ENCODE measurements at regions not wholly inside any gene's neighbourhood (a gene's known extent, or its start where the extent isn't known, plus 50 kb on each side); places are given as distances from the start of the nearest gene placed in this dataset.

DNA sequence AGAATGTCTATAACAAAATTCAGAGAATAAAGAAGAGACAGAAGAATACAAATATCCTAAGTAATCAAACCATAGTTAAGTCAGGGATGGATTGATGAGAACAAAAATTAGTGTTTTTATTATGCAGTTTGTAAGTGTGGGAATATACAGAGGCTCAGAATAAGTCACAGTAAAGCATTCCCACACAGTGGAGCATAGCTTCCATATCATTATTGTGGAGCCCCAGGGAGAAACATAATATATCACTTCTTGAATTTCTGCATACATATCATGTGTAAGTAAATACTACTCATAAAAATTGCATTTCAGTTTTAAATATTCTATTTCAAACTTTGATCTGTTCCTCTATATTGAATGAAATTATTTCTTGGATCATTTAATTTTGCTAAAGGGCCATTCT, 790.4 kb downstream of the PLA2G4A start:
- DNase-seq (ENCODE audit: low read depth in 3 of 3, low spot score in 2 of 3) = no peak

DNA sequence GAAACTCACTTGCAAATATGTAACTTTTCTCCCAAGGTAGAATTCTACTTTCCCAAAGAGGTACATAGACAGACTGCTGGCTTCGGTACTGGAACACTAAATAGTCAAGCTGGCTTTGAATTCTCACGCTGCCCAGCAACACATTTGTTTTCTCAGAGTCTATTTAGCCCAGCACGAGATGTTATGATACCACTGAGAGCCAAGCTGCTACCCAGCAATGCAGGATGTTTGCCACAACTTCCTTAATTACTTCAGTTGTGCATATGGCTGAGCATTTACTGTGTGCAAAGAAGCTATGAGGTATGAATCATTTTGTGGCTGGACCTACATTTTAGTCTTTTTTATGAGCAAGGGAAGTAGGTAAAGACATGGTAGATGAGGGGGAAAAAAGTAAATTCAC, 793.2 kb downstream of the PLA2G4A start:
- DNase-seq (ENCODE audit: low read depth in 3 of 3, low spot score in 2 of 3) = no peak

DNA sequence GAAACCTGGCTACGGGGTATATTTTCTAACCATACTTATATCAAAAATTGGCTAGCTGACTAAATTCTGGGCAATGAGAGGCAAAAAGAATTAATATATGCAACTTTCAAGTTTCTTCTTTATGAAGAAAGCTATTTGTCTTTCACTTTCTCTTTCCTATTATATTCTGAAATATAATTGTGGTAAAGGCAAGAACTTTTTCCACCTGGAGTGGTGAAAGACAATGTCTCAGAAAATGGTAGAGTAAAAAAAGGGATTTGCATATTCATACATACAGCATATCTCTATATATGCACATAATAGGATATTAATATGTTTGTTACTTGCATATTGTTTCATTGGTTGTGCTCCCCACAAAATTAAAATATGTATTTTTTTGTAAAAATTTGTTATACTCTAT, 793.8 kb downstream of the PLA2G4A start:
- DNase-seq (ENCODE audit: low read depth in 3 of 3, low spot score in 2 of 3) = no peak

DNA sequence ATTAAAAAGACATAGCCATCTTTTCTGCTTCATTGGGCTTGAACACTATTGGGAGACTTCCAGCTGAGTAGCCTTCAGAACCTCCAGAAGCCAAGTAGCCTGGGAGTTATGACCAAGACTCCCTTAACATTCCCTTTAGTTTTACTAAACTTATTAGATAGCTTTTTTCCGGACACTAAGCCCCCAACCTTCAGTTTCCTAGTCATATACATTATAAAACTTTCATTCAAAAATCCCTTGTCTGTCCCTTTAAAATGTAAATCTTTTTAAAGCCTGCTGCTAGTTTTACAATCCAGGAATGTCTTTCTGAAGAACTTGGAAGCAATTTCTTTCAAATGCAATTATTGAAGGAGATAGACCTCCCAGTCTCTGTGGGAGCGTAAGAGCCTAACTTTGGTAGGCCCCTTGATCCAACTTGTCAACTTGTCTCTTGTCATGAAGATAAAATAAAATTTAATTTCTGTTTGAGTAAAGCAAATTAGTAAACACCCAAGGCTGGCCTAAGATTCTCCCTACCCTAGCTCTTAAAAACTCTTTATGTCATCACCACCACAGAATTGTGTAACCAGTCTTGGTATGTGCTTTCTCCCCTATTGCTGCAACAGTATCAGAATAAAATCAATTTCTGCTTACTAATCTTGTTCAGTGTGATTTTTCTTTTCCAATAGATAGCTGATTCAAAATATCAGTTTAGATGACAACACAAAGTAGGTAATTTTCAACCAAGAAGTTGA, 796.2 kb downstream of the PLA2G4A start:
- DNase-seq (ENCODE audit: low read depth in 3 of 3, low spot score in 2 of 3) = no peak

DNA sequence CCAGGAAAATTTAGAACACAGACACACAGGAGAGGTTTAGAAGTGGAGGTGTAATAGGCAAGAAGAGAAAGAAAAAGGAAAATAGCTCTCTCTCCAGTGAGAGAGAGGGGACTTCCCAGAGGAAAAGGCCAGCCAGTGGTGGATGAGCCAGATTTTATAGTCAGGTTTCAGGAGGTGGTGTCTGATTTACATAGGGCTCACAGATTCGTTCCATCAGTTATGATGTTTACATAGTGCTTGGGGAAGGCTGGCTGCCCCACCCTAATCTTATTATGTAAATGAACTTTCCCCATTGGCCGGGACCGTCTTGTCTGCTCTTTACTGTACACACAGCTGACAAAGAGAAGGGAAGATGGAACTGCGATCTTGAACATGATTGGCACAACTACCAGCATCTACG, 797.3 kb downstream of the PLA2G4A start:
- no peak for DNase-seq (ENCODE audit: low read depth in 3 of 3, low spot score in 2 of 3)

DNA sequence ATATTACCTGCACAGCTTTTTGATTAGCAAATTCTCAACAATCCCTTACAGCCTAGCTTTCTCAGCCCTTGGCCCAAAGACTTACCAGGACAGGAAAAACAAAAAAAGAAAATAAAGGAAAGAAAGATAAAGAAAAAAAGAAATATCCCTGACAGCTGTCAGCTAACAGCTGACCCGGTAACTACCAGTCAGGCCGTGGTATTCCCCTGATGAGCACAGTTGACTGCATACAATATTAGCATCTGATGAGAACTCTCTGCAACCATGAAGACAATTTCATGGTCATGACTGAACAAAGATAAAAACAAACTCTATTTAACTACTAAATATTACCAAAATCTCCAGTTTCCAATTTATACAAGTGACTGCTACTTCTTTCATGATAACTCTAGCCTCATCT, 798.8 kb downstream of the PLA2G4A start:
- no peak for DNase-seq (ENCODE audit: low read depth in 3 of 3, low spot score in 2 of 3)

DNA sequence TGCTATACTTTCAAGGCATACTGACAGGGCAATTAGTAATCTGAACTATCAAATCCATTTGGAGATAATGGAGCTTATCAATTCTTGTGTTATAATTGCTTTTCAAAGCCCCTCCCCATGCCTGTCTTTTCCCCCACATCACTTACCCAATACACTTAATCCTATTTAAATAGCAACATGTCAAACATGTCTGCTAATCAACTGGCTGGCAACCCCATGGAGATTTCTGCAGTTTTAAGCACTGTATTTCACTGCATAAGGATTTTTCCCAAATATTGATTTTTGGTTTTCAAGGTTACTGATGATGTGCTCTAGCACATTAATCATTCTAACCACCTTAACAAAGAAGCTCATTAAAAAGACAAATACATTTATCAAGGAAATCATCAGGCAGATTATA, 800.3 kb downstream of the PLA2G4A start:
- no peak for DNase-seq (ENCODE audit: low read depth in 3 of 3, low spot score in 2 of 3)

DNA sequence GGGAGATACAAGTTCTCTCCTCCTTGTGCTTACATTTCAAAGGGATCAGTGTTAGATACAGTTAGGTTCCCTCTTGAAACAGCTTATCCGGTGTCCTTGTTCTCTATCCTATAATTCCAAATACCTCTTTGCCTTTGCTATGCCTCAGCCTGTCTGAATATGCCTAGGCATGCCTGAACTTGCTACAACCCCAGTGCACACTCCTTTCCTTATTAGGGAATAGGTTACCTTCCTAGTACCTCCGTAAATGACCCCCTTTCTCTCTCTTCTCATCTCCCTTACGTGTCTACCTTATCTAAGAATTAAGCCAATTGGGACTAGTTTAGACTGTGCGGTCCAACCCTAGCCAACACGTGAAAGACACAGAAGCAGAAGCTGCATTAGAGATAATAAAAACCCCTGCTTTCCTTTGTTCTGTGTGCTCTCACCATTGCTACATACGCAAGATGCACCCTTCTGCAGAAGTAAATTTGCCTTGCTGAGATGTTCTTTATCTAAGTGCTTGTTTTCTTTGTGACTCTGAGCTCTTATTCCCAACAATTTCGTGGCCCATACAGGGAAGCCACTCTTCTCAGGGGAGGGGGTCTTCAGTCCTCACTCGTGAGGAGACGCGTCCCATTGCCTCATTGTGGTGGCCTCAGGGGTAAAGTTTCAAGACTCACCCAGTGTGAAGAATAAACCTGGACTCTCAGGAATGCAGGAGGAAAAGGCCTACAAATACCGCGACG, 802.1 kb downstream of the PLA2G4A start:
- DNase-seq (ENCODE audit: low read depth in 3 of 3, low spot score in 2 of 3) = no peak

DNA sequence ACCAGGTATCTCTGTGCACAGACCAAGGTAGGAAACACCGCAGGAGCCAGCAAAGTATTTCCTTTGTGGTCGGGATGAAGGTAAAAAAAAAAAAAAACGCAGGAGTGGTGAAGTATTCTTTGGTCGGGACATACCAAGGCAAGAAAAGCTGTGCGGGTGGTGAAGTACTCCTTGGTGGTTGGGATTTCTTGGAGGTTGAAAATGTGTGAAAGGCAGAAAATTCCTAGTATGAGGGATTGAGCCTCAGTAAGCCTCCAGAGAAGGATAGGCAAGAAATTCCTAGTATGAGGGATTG, 802.6 kb downstream of the PLA2G4A start:
- DNase-seq (ENCODE audit: low read depth in 3 of 3, low spot score in 2 of 3) = no peak

DNA sequence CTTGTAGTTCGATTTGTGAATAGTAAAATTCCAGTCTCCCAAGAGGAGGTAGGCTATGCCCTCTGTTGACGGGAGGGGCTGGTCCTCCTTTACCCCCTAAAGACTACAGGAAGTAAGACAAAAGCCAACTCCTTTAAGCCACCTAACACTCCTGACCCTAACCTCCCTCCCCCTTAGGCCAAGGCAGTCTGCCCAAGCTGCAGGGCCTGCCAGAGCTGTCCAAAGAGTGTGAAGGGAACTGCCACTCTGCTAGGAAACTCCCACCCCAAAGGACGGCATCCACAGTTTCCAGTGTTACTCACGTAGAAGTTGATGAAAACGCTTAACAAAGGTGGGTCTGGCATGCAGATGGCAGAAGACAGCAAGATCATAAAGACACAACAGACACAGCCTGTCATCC, 803.2 kb downstream of the PLA2G4A start:
- no peak for DNase-seq (ENCODE audit: low read depth in 3 of 3, low spot score in 2 of 3)

DNA sequence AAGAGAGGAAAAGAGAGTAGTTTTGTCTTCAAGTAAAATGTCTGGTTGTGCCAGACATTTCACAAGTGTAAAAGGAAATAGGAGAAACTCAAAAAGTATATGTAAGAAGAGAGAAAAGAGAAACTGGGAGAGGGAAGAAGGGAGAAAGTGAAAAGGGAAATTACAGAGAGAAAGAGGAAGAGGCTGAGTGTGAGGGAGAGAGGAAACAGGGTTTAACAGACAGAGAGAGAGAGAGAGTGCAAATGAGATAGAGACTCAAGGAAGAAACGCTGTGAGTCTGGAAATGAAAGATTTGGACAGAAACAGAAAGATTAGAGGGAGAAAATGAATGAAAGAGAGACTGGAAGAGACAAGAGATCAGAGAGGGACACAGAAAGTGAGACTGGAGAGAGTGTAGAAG, 806.2 kb downstream of the PLA2G4A start:
- DNase-seq (ENCODE audit: low read depth in 3 of 3, low spot score in 2 of 3) = no peak

DNA sequence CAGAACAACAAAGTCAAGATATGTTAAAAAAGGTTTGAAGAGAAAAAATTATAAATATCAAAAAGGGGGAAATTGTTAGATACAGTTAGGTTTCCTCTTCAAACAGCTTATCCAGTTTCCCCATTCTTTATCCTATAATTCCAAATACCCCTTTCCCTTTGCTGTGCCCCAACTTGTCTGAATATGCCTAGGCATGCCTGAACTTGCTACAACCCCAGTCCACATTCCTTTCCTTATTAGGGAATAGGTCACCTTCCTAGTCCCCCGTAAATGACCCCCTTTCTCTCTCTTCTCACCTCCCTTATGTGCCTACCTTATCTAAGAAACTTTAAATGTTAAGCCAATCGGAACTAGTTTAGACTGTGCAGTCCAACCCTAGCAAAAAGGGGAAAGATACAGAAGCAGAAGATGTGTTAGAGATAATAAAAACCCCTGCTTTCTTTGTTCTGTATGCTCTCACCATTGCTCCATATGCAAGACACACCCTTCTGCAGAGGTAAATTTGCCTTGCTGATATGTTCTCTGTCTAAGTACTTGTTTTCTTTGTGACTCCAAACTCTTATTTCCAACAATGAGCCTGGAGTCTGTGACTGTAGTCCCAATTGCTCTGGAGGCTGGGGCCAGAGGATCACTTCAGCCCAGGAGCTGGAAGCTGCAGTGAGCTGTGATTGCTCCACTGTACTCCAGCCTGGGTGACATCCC, 810.1 kb downstream of the PLA2G4A start:
- no peak for DNase-seq (ENCODE audit: low read depth in 3 of 3, low spot score in 2 of 3)

DNA sequence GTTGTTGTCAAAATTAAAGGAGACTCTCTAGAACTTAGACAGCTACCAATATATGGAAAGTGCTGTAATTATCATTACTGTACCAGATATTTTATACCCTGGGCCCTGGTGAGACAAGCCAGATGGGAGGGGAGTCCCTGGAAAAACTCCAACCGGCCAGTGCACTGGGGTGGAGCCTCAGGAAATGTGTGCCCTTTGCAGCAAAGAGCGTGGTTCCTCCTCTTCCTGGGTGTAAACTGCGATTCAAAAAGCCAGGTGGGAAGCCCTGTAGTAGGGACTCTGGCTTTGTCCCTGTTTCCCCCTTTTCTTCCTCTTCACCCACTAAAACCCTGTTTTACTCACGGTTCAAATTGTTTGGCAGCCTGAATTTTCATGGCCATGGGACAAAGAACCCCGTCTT, 812.3 kb downstream of the PLA2G4A start:
- no peak for DNase-seq (ENCODE audit: low read depth in 3 of 3, low spot score in 2 of 3)

DNA sequence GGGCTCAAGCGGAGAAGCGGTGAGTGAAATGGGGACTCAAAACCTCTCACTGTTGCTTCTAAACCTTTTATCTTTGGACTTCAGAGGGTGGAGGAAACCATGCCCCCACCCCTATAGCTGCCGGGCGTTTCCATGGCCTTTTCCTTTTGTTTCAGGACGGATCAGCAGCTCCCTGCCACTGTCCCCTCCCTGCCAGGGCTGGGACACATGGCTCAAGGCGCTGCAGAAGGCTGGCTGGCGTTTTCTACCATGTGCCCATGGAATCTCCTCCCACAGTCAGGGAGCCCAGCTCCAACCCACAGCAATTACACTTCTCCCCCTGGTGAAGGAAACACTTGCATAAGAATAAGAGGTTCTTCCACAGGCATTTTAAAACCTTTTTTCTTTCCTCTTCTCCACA, 812.7 kb downstream of the PLA2G4A start:
- no peak for DNase-seq (ENCODE audit: low read depth in 3 of 3, low spot score in 2 of 3)

DNA sequence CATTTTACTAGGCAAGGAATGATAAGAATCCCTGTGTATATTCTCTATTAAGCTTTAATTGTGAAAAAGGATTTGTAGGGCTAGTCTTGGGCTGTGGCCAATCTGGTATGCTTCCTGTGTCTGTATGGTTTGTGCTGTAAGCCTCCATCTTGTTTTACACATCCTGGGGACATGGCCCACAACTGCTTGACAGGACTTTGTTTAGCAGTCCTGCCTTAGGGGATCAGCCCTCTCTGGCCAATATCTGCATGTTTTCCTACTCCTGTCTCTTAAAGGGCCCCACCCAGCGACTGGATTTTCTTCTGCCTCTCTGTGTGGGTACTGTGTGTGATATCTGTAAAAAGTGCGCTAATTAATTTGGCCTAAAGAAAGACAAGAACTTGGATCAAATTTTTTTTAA, 813.2 kb downstream of the PLA2G4A start:
- no peak for DNase-seq (ENCODE audit: low read depth in 3 of 3, low spot score in 2 of 3)

DNA sequence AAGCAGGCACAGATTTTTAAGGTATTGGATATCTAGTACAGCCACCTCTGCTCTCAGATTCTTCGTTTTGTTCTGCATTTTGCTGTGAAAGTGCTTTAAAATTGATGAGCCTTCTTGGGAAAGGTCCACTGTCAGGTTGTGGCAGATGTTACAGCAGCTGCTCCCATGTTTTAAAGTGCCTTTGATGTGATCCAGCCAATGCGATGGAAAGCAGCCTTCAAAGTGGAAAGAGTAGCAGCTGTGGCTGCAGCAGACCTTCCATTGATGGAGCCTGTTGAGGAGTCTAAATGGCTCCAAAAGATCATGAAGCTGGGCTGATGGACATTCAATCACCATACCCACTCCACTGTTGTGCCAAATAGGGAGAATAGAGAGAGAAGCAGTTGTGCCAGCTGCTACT, 816.9 kb downstream of the PLA2G4A start:
- no peak for DNase-seq (ENCODE audit: low read depth in 3 of 3, low spot score in 2 of 3)

DNA sequence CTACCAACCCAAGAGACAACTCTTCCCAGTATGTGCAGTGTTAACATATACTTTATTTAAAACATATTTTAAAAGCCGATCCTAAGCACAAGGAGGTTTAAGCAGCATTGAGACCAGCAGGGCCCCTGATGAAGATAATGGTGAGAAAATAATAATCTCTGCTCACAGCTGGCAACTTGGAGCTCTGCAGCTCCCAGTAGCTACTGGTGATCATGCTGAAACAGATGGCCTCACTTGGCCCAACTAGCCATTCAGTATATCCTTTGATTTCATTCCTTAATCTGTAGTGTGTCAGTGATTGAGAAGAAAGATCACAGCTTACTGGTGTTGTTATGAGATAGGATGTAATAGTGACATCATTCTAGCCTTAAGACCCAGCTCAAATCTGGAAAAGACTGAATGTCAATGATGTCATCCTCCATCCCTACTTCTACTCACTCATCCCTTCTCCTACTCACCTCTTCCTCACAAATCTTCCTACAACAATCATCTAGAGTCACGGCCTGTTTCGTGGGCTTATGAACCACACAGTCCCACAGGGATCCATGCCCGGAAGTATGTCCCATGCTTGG, 817.9 kb downstream of the PLA2G4A start:
- no peak for DNase-seq (ENCODE audit: low read depth in 3 of 3, low spot score in 2 of 3)

DNA sequence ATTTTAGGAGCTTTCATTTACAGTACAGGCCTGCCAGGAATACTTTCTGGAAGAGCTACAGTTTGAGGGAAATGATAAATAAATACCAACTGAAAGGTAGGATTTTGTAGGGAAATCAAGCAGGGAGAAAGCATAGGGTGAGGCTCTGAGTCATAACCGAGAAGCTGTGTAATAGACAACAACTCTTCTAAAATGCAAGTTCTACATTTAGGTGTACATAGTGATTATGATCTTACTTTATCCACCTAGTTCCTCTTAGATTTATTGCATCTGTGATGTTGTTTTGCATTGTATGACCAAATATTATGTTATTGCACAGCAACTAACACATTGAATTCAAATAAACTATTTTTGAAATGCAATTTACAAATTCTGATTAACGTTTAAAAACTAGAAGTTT, 819.3 kb downstream of the PLA2G4A start:
- DNase-seq (ENCODE audit: low read depth in 3 of 3, low spot score in 2 of 3) = no peak

DNA sequence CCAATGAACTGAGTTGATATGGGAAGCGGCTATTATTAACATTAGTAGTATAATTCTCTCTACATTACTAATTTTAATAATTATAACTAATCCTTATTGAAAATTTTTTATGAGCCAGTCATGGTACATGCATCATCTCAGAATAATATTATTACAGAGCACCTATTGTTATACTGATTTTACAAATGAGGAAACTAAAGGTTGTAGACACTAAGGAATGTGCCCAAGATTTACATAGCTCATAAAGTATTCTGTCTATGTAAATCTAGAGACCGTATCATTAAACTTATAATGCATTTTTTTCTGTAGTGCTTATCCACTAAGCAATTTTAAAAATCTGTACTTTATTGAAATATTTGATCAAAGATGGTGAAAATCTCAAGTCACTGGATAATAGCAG, 825.9 kb downstream of the PLA2G4A start:
- no peak for DNase-seq (ENCODE audit: low read depth in 3 of 3, low spot score in 2 of 3)

DNA sequence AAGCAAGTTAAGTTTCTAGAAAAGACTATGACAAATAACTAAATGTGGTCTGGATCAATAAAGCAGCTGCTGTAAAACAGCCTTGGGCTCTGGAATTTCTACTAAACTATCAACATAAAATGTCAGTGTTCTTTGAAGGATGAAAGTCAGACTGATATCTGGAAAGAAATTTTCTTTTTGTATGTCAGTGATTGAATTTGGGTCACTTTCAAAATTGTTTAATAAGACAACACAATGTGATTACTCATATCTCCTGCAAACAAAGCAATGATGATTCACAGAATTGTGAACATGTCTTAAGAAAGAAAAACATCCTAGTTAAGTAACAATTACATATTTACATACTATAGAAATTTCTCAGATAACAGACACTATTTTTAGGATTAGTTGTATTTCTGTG, 826.4 kb downstream of the PLA2G4A start:
- DNase-seq (ENCODE audit: low read depth in 3 of 3, low spot score in 2 of 3) = no peak

DNA sequence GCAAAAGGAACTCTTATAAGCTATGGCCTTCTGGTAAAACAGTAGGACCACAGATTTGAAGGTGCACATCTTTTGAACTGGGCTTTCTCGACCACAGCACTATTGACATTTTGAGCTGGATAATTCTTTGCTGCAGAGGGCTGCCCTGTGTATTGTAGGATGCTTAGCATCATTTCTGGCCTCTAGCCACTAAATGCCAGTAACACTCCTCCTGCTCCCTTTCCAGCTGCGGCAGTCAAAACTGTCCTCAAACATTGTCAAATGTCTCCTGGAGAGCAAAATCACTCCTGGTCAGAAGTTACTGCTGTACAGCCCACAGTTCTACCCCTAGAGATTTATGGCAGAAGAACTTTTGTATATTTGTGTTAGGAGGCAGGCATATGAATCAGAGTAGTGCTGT, 836.7 kb downstream of the PLA2G4A start:
- no peak for DNase-seq (ENCODE audit: low read depth in 3 of 3, low spot score in 2 of 3)

DNA sequence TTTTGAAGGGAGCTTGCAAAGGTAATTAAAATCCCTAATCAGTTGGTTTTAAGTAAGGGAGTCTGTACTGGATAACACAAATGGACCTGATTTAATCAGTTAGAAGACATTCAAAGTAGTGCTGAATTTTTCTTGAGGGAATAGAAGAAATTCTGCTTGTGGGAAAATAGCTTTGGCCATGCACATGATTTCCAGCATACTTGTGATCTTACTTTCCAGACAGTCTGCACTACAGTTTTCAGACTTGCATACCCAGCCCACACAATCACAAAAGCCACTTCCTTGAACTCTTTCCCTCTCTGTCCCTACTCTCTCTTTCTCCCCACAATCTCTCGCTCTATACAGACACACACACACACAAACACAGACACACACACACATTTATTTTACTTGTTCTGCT, 852.1 kb downstream of the PLA2G4A start:
- no peak for DNase-seq (ENCODE audit: low read depth in 3 of 3, low spot score in 2 of 3)
